ENCODE measurements at regions not wholly inside any gene's neighbourhood (a gene's known extent, or its start where the extent isn't known, plus 50 kb on each side); places are given as distances from the start of the nearest gene placed in this dataset.

DNA sequence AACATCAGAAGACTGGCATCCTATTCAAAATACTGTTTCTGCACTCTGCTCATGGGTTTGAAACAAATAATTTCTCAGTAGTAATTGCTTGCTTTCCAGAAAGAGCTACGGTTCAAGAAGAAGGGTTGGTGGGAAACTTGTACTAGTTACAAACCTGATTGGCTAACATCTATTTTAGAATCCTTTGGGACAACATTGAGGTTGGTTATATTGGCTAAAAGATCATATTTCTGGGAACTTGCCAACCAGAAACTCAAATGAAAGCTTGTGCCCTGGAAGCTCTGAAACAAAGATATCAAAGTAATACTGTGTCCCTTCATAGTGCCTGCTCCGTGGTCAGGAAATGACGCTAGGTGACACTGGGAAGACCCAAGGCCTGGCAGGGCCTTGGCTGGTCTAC is 141.7 kb downstream of the LACC1 start:
- TF ChIP-seq CTCF (IDR thresholded peaks at IDR 0.05) (no peak), EP300 (IDR thresholded peaks at IDR 0.05) (no peak), POLR2AphosphoS5 (IDR thresholded peaks at IDR 0.05) (no peak)
